H9 (cell line): ENCODE measurements at regions not wholly inside any gene's neighbourhood (a gene's known extent, or its start where the extent isn't known, plus 50 kb on each side); places are given as distances from the start of the nearest gene placed in this dataset.

Source experiments
- DNase-seq: peaks from one replicate; pipeline ENCODE4 v3.0.0-alpha.2; 2017
- H2AFZ ChIP-seq: one replicate; pipeline ENCODE4 v1.6.1; 2013; ENCODE audit warnings: mild to moderate bottlenecking, low read length, control low read depth, moderate library complexity
- H2AK5ac ChIP-seq: 2 replicates; pipeline ENCODE4 v1.6.1; 2013; ENCODE audit warnings: low read length, control low read depth, mixed read lengths; ENCODE audit not compliant: insufficient read length
- H2BK120ac ChIP-seq: one replicate; pipeline ENCODE4 v1.6.1; 2013; ENCODE audit warnings: low read depth, mild to moderate bottlenecking, low read length, control low read depth, inconsistent platforms; ENCODE audit not compliant: poor library complexity, severe bottlenecking
- H2BK12ac ChIP-seq: 2 replicates; pipeline ENCODE4 v1.6.1; 2013; ENCODE audit warnings: low read length, control low read depth, mixed read lengths, low read depth; ENCODE audit not compliant: insufficient read length
- H2BK15ac ChIP-seq: 2 replicates; pipeline ENCODE4 v1.6.1; 2013; ENCODE audit warnings: low read depth, low read length, control low read depth
- H2BK20ac ChIP-seq: one replicate; pipeline ENCODE4 v1.6.1; 2013; ENCODE audit warnings: low read depth, mild to moderate bottlenecking, low read length, control low read depth, inconsistent platforms; ENCODE audit not compliant: poor library complexity, severe bottlenecking
- H2BK5ac ChIP-seq: 2 replicates; pipeline ENCODE4 v1.6.1; 2013; ENCODE audit warnings: low read length, control low read depth, mixed read lengths; ENCODE audit not compliant: insufficient read length
- H3K14ac ChIP-seq: 2 replicates; pipeline ENCODE4 v1.6.1; 2013; ENCODE audit warnings: low read length, control low read depth; ENCODE audit not compliant: insufficient read depth
- H3K18ac ChIP-seq: 2 replicates; pipeline ENCODE4 v1.6.1; 2013; ENCODE audit warnings: low read depth, mild to moderate bottlenecking, mixed read lengths, low read length, control low read depth; ENCODE audit not compliant: insufficient read length
- H3K23ac ChIP-seq: 2 replicates; pipeline ENCODE4 v1.6.1; 2013; ENCODE audit warnings: low read length, control low read depth, mixed read lengths, low read depth; ENCODE audit not compliant: insufficient read length
- H3K23me2 ChIP-seq: 2 replicates; pipeline ENCODE4 v1.6.1; 2013; ENCODE audit warnings: low read depth, mild to moderate bottlenecking, mixed read lengths, low read length, control low read depth; ENCODE audit not compliant: insufficient read length, poor library complexity, severe bottlenecking
- H3K27ac ChIP-seq: 2 replicates; pipeline ENCODE4 v1.5.1; 2013; ENCODE audit warnings: low read length, control low read depth, mixed read lengths, low read depth; ENCODE audit not compliant: insufficient read length
- H3K27me3 ChIP-seq: 2 replicates; pipeline ENCODE4 v1.6.1; 2013; ENCODE audit warnings: low read length, control low read depth, inconsistent platforms; ENCODE audit not compliant: insufficient read depth
- H3K4ac ChIP-seq: 2 replicates; pipeline ENCODE4 v1.6.1; 2013; ENCODE audit warnings: low read depth, mild to moderate bottlenecking, control low read depth, inconsistent platforms, low read length, moderate library complexity
- H3K4me1 ChIP-seq: 2 replicates; pipeline ENCODE4 v1.6.1; 2013; ENCODE audit warnings: low read length, control low read depth, inconsistent platforms; ENCODE audit not compliant: insufficient read depth
- H3K4me2 ChIP-seq: 2 replicates; pipeline ENCODE4 v1.6.1; 2013; ENCODE audit warnings: low read length, control low read depth, mixed read lengths; ENCODE audit not compliant: insufficient read length, insufficient read depth
- H3K56ac ChIP-seq: 2 replicates; pipeline ENCODE4 v1.6.1; 2013; ENCODE audit warnings: low read depth, mild to moderate bottlenecking, mixed read lengths, low read length, control low read depth; ENCODE audit not compliant: insufficient read length
- H3K79me1 ChIP-seq: 2 replicates; pipeline ENCODE4 v1.6.1; 2013; ENCODE audit warnings: low read depth, mild to moderate bottlenecking, moderate library complexity, low read length, control low read depth, inconsistent platforms; ENCODE audit not compliant: insufficient read depth, poor library complexity, severe bottlenecking
- H3K79me2 ChIP-seq: 2 replicates; pipeline ENCODE4 v1.6.1; 2013; ENCODE audit warnings: low read length, control low read depth, inconsistent platforms; ENCODE audit not compliant: insufficient read depth
- H3K9ac ChIP-seq: 2 replicates; pipeline ENCODE4 v1.6.1; 2013; ENCODE audit warnings: low read length, control low read depth, mixed read lengths; ENCODE audit not compliant: insufficient read length; ENCODE audit errors: extremely low read depth
- H3K9me3 ChIP-seq: one replicate; pipeline ENCODE4 v1.6.1; 2013; ENCODE audit warnings: low read depth, low read length, inconsistent platforms; ENCODE audit not compliant: control insufficient read depth
- H3T11ph ChIP-seq: one replicate; pipeline ENCODE4 v1.6.1; 2013; ENCODE audit warnings: mild to moderate bottlenecking, low read length, control low read depth, inconsistent platforms
- H4K20me1 ChIP-seq: one replicate; pipeline ENCODE4 v1.6.1; 2013; ENCODE audit not compliant: control insufficient read depth, insufficient read length, insufficient read depth
- H4K5ac ChIP-seq: 2 replicates; pipeline ENCODE4 v1.6.1; 2013; ENCODE audit warnings: low read depth, mild to moderate bottlenecking, mixed read lengths, low read length, control low read depth; ENCODE audit not compliant: insufficient read length
- H4K8ac ChIP-seq: replicated peaks from 2 replicates; pipeline ENCODE4 v1.6.1; 2013; ENCODE audit warnings: low read length, control low read depth, mixed read lengths, low read depth; ENCODE audit not compliant: insufficient read length
- H4K91ac ChIP-seq: 2 replicates; pipeline ENCODE4 v1.6.1; 2013; ENCODE audit warnings: low read depth, mild to moderate bottlenecking, moderate library complexity, mixed read lengths, low read length, control low read depth; ENCODE audit not compliant: insufficient read length
- H3K27ac Mint-ChIP-seq, 3 experiments: 2 replicates in 2 of 3; 3 replicates in 1 of 3; pipeline ENCODE4 v1.8.0; 2020 to 2021; ENCODE audit warnings: mixed read lengths in 3 of 3, mild to moderate bottlenecking in 1 of 3, moderate library complexity in 1 of 3
- H3K27me3 Mint-ChIP-seq: 2 replicates; pipeline ENCODE4 v1.8.0; 2021; ENCODE audit warnings: low read depth, mild to moderate bottlenecking, moderate library complexity, mixed read lengths
- H3K36me3 Mint-ChIP-seq, 3 experiments: 2 replicates in 2 of 3; 3 replicates in 1 of 3; pipeline ENCODE4 v1.8.0; 2020 to 2021; ENCODE audit warnings: low read depth in 3 of 3, mixed read lengths in 3 of 3; ENCODE audit not compliant: insufficient read depth in 1 of 3
- H3K4me1 Mint-ChIP-seq, 2 experiments: 2 replicates each; pipeline ENCODE4 v1.8.0; 2020; ENCODE audit warnings: mixed read lengths in 2 of 2
- H3K4me3 Mint-ChIP-seq, 2 experiments: 2 replicates in 1 of 2; 3 replicates in 1 of 2; pipeline ENCODE4 v1.8.0; 2020 to 2021; ENCODE audit warnings: mild to moderate bottlenecking in 2 of 2, mixed read lengths in 2 of 2, moderate library complexity in 1 of 2
- H3K9me3 Mint-ChIP-seq, 2 experiments: 2 replicates in 1 of 2; 3 replicates in 1 of 2; pipeline ENCODE4 v1.8.0; 2020; ENCODE audit warnings: mild to moderate bottlenecking in 2 of 2, mixed read lengths in 2 of 2, moderate library complexity in 1 of 2
- CTCF ChIP-seq: fragments of 200-600 bp; sonication (generic); conservative IDR thresholded peaks from 3 replicates; pipeline ENCODE4 v1.8.0; 2021; ENCODE audit warnings: antibody characterized with exemption, mild to moderate bottlenecking
- WGBS: extraction: QIAGEN DNeasy Blood & Tissue Kit; methylation state at CpG from one replicate; pipeline ENCODE4 v1.1.7; 2013; ENCODE audit warnings: missing lambda C conversion rate, low lambda C conversion rate, mixed read lengths; ENCODE audit not compliant: insufficient read length; ENCODE audit errors: extremely low coverage; 5-methylcytosine and 5-hydroxymethylcytosine counted together

GRCh38 chr15:93973287-93973686 lies 258.1 kb upstream of the MCTP2 start:
- Mint-ChIP-seq H3K27me3 (no peaks in the 10 kb centered on the region), H3K27ac (no peak overlapping the region; a peak in 1 of 7 replicates), H3K4me1 (peaks cover 8% of the 10 kb centered on the region in 2 experiments), H3K36me3 (no peaks in the 10 kb centered on the region), H3K4me3 (no peak overlapping the region), H3K9me3 (no peaks in the 10 kb centered on the region)
- Histone ChIP-seq H3K4ac (no peak overlapping the region), H4K20me1 (no peaks in the 10 kb centered on the region), H2BK120ac (no peak overlapping the region), H3K9me3 (no peaks in the 10 kb centered on the region), H3K56ac (no peak overlapping the region), H2BK20ac (no peak overlapping the region), H3K9ac (no peak overlapping the region), H3T11ph (no peak overlapping the region), H2BK15ac (no peak overlapping the region), H3K27ac (no peak overlapping the region), H3K79me2 (no peaks in the 10 kb centered on the region), H4K8ac (no peak overlapping the region), H3K27me3 (no peaks in the 10 kb centered on the region), H4K5ac (no peak overlapping the region), H4K91ac (no peak overlapping the region), H3K14ac (no peak overlapping the region), H3K4me2 (no peak overlapping the region), H3K18ac (no peak overlapping the region), H3K23ac (no peak overlapping the region), H3K4me1 (no peaks in the 10 kb centered on the region), H2AFZ (no peak overlapping the region), H2AK5ac (no peak overlapping the region), H2BK5ac (no peak overlapping the region), H2BK12ac (no peak overlapping the region), H3K79me1 (no peaks in the 10 kb centered on the region), H3K23me2 (no peaks in the 10 kb centered on the region)
- DNase-seq: no peak
- WGBS: no CpG with 5 or more reads among the region's 5 CpGs
- no peak for TF ChIP-seq CTCF
